H9 (cell line): ENCODE measurements at regions not wholly inside any gene's neighbourhood (a gene's known extent, or its start where the extent isn't known, plus 50 kb on each side); places are given as distances from the start of the nearest gene placed in this dataset.

Experiments
- DNase-seq: peaks from one replicate; pipeline ENCODE4 v3.0.0-alpha.2; 2017
- H2AFZ ChIP-seq: one replicate; pipeline ENCODE4 v1.6.1; 2013; ENCODE audit warnings: mild to moderate bottlenecking, low read length, control low read depth, moderate library complexity
- H2AK5ac ChIP-seq: 2 replicates; pipeline ENCODE4 v1.6.1; 2013; ENCODE audit warnings: low read length, control low read depth, mixed read lengths; ENCODE audit not compliant: insufficient read length
- H2BK120ac ChIP-seq: one replicate; pipeline ENCODE4 v1.6.1; 2013; ENCODE audit warnings: low read depth, mild to moderate bottlenecking, low read length, control low read depth, inconsistent platforms; ENCODE audit not compliant: poor library complexity, severe bottlenecking
- H2BK12ac ChIP-seq: 2 replicates; pipeline ENCODE4 v1.6.1; 2013; ENCODE audit warnings: low read length, control low read depth, mixed read lengths, low read depth; ENCODE audit not compliant: insufficient read length
- H2BK15ac ChIP-seq: 2 replicates; pipeline ENCODE4 v1.6.1; 2013; ENCODE audit warnings: low read depth, low read length, control low read depth
- H2BK20ac ChIP-seq: one replicate; pipeline ENCODE4 v1.6.1; 2013; ENCODE audit warnings: low read depth, mild to moderate bottlenecking, low read length, control low read depth, inconsistent platforms; ENCODE audit not compliant: poor library complexity, severe bottlenecking
- H2BK5ac ChIP-seq: 2 replicates; pipeline ENCODE4 v1.6.1; 2013; ENCODE audit warnings: low read length, control low read depth, mixed read lengths; ENCODE audit not compliant: insufficient read length
- H3K14ac ChIP-seq: 2 replicates; pipeline ENCODE4 v1.6.1; 2013; ENCODE audit warnings: low read length, control low read depth; ENCODE audit not compliant: insufficient read depth
- H3K18ac ChIP-seq: 2 replicates; pipeline ENCODE4 v1.6.1; 2013; ENCODE audit warnings: low read depth, mild to moderate bottlenecking, mixed read lengths, low read length, control low read depth; ENCODE audit not compliant: insufficient read length
- H3K23ac ChIP-seq: 2 replicates; pipeline ENCODE4 v1.6.1; 2013; ENCODE audit warnings: low read length, control low read depth, mixed read lengths, low read depth; ENCODE audit not compliant: insufficient read length
- H3K23me2 ChIP-seq: 2 replicates; pipeline ENCODE4 v1.6.1; 2013; ENCODE audit warnings: low read depth, mild to moderate bottlenecking, mixed read lengths, low read length, control low read depth; ENCODE audit not compliant: insufficient read length, poor library complexity, severe bottlenecking
- H3K27ac ChIP-seq: 2 replicates; pipeline ENCODE4 v1.5.1; 2013; ENCODE audit warnings: low read length, control low read depth, mixed read lengths, low read depth; ENCODE audit not compliant: insufficient read length
- H3K27me3 ChIP-seq: 2 replicates; pipeline ENCODE4 v1.6.1; 2013; ENCODE audit warnings: low read length, control low read depth, inconsistent platforms; ENCODE audit not compliant: insufficient read depth
- H3K4ac ChIP-seq: 2 replicates; pipeline ENCODE4 v1.6.1; 2013; ENCODE audit warnings: low read depth, mild to moderate bottlenecking, control low read depth, inconsistent platforms, low read length, moderate library complexity
- H3K4me1 ChIP-seq: 2 replicates; pipeline ENCODE4 v1.6.1; 2013; ENCODE audit warnings: low read length, control low read depth, inconsistent platforms; ENCODE audit not compliant: insufficient read depth
- H3K4me2 ChIP-seq: 2 replicates; pipeline ENCODE4 v1.6.1; 2013; ENCODE audit warnings: low read length, control low read depth, mixed read lengths; ENCODE audit not compliant: insufficient read length, insufficient read depth
- H3K56ac ChIP-seq: 2 replicates; pipeline ENCODE4 v1.6.1; 2013; ENCODE audit warnings: low read depth, mild to moderate bottlenecking, mixed read lengths, low read length, control low read depth; ENCODE audit not compliant: insufficient read length
- H3K79me1 ChIP-seq: 2 replicates; pipeline ENCODE4 v1.6.1; 2013; ENCODE audit warnings: low read depth, mild to moderate bottlenecking, moderate library complexity, low read length, control low read depth, inconsistent platforms; ENCODE audit not compliant: insufficient read depth, poor library complexity, severe bottlenecking
- H3K79me2 ChIP-seq: 2 replicates; pipeline ENCODE4 v1.6.1; 2013; ENCODE audit warnings: low read length, control low read depth, inconsistent platforms; ENCODE audit not compliant: insufficient read depth
- H3K9ac ChIP-seq: 2 replicates; pipeline ENCODE4 v1.6.1; 2013; ENCODE audit warnings: low read length, control low read depth, mixed read lengths; ENCODE audit not compliant: insufficient read length; ENCODE audit errors: extremely low read depth
- H3K9me3 ChIP-seq: one replicate; pipeline ENCODE4 v1.6.1; 2013; ENCODE audit warnings: low read depth, low read length, inconsistent platforms; ENCODE audit not compliant: control insufficient read depth
- H3T11ph ChIP-seq: one replicate; pipeline ENCODE4 v1.6.1; 2013; ENCODE audit warnings: mild to moderate bottlenecking, low read length, control low read depth, inconsistent platforms
- H4K20me1 ChIP-seq: one replicate; pipeline ENCODE4 v1.6.1; 2013; ENCODE audit not compliant: control insufficient read depth, insufficient read length, insufficient read depth
- H4K5ac ChIP-seq: 2 replicates; pipeline ENCODE4 v1.6.1; 2013; ENCODE audit warnings: low read depth, mild to moderate bottlenecking, mixed read lengths, low read length, control low read depth; ENCODE audit not compliant: insufficient read length
- H4K8ac ChIP-seq: replicated peaks from 2 replicates; pipeline ENCODE4 v1.6.1; 2013; ENCODE audit warnings: low read length, control low read depth, mixed read lengths, low read depth; ENCODE audit not compliant: insufficient read length
- H4K91ac ChIP-seq: 2 replicates; pipeline ENCODE4 v1.6.1; 2013; ENCODE audit warnings: low read depth, mild to moderate bottlenecking, moderate library complexity, mixed read lengths, low read length, control low read depth; ENCODE audit not compliant: insufficient read length
- H3K27ac Mint-ChIP-seq, 3 experiments: 2 replicates in 2 of 3; 3 replicates in 1 of 3; pipeline ENCODE4 v1.8.0; 2020 to 2021; ENCODE audit warnings: mixed read lengths in 3 of 3, mild to moderate bottlenecking in 1 of 3, moderate library complexity in 1 of 3
- H3K27me3 Mint-ChIP-seq: 2 replicates; pipeline ENCODE4 v1.8.0; 2021; ENCODE audit warnings: low read depth, mild to moderate bottlenecking, moderate library complexity, mixed read lengths
- H3K36me3 Mint-ChIP-seq, 3 experiments: 2 replicates in 2 of 3; 3 replicates in 1 of 3; pipeline ENCODE4 v1.8.0; 2020 to 2021; ENCODE audit warnings: low read depth in 3 of 3, mixed read lengths in 3 of 3; ENCODE audit not compliant: insufficient read depth in 1 of 3
- H3K4me1 Mint-ChIP-seq, 2 experiments: 2 replicates each; pipeline ENCODE4 v1.8.0; 2020; ENCODE audit warnings: mixed read lengths in 2 of 2
- H3K4me3 Mint-ChIP-seq, 2 experiments: 2 replicates in 1 of 2; 3 replicates in 1 of 2; pipeline ENCODE4 v1.8.0; 2020 to 2021; ENCODE audit warnings: mild to moderate bottlenecking in 2 of 2, mixed read lengths in 2 of 2, moderate library complexity in 1 of 2
- H3K9me3 Mint-ChIP-seq, 2 experiments: 2 replicates in 1 of 2; 3 replicates in 1 of 2; pipeline ENCODE4 v1.8.0; 2020; ENCODE audit warnings: mild to moderate bottlenecking in 2 of 2, mixed read lengths in 2 of 2, moderate library complexity in 1 of 2
- CTCF ChIP-seq: fragments of 200-600 bp; sonication (generic); conservative IDR thresholded peaks from 3 replicates; pipeline ENCODE4 v1.8.0; 2021; ENCODE audit warnings: antibody characterized with exemption, mild to moderate bottlenecking
- WGBS: extraction: QIAGEN DNeasy Blood & Tissue Kit; methylation state at CpG from one replicate; pipeline ENCODE4 v1.1.7; 2013; ENCODE audit warnings: missing lambda C conversion rate, low lambda C conversion rate, mixed read lengths; ENCODE audit not compliant: insufficient read length; ENCODE audit errors: extremely low coverage; 5-methylcytosine and 5-hydroxymethylcytosine counted together

GRCh38 chr7:131265227-131265626, 62.4 kb upstream of the MKLN1 start:
- H2AFZ ChIP-seq = no peak overlapping the region
- no peaks in the 10 kb centered on the region for H3K9me3 ChIP-seq
- H4K20me1 ChIP-seq = no peaks in the 10 kb centered on the region
- Mint-ChIP-seq H3K27ac (no peak overlapping the region; a peak in 1 of 7 replicates), H3K36me3 (peaks cover 0 to 2% (median 0%) of the 10 kb centered on the region in 3 experiments; a peak in 1 of 7 replicates), H3K27me3 (no peaks in the 10 kb centered on the region), H3K4me3 (no peak overlapping the region), H3K9me3 (peaks cover 2 to 9% of the 10 kb centered on the region in 2 experiments; a peak in 4 of 5 replicates), H3K4me1 (peaks cover 14% of the 10 kb centered on the region in 2 experiments)
- no peak overlapping the region for H3K27ac ChIP-seq
- H3K14ac ChIP-seq = no peak overlapping the region
- H2BK5ac ChIP-seq = no peak overlapping the region
- no CpG with 5 or more reads among the region's 4 CpGs for WGBS
- no peak overlapping the region for H2BK20ac ChIP-seq
- DNase-seq = no peak
- no peak overlapping the region for H3K18ac ChIP-seq
- no peak overlapping the region for H3K23ac ChIP-seq
- no peaks in the 10 kb centered on the region for H3K79me2 ChIP-seq
- no peaks in the 10 kb centered on the region for H3K79me1 ChIP-seq
- H3K4ac ChIP-seq = no peak overlapping the region
- H3K56ac ChIP-seq = no peak overlapping the region
- H3K4me2 ChIP-seq = no peak overlapping the region
- no peaks in the 10 kb centered on the region; the same call in 1 of the 2 replicates for H3K4me1 ChIP-seq
- H2BK12ac ChIP-seq = no peak overlapping the region
- H4K5ac ChIP-seq = no peak overlapping the region
- H2BK15ac ChIP-seq = no peak overlapping the region
- H4K8ac ChIP-seq = no peak overlapping the region
- H2BK120ac ChIP-seq = no peak overlapping the region
- H3T11ph ChIP-seq = no peak overlapping the region
- H3K9ac ChIP-seq = no peak overlapping the region
- H4K91ac ChIP-seq = no peak overlapping the region
- no peak overlapping the region for H2AK5ac ChIP-seq
- H3K27me3 ChIP-seq = no peaks in the 10 kb centered on the region
- TF ChIP-seq CTCF = no peak
- H3K23me2 ChIP-seq = no peaks in the 10 kb centered on the region
